GM21529 (cell line): ENCODE measurements at regions not wholly inside any gene's neighbourhood (a gene's known extent, or its start where the extent isn't known, plus 50 kb on each side); places are given as distances from the start of the nearest gene placed in this dataset.
"Not testable (repeated sequence)": the region's sequence is repeated elsewhere in the genome, so short reads cannot be mapped to it uniquely, and the experiment has no call there.

ENCODE experiments used
- ATAC-seq: cut with Tn5 transposase; IDR thresholded peaks from one replicate; pipeline ENCODE4 v1.9.1; 2021; ENCODE audit not compliant: unreplicated experiment

- ATAC-seq = not testable (repeated sequence)
Observed at GRCh38 chr18:68153821-68154220, 561.1 kb downstream of the TMX3 start.

GRCh38 chr18:68152770-68153169, 562.1 kb downstream of the TMX3 start:
- ATAC-seq = no peak

- no peak for ATAC-seq
Observed at GRCh38 chr18:68150961-68151360, 563.9 kb downstream of the TMX3 start.

GRCh38 chr18:68148863-68149262, 566.0 kb downstream of the TMX3 start:
- ATAC-seq = no peak

- no peak for ATAC-seq
Observed at GRCh38 chr18:68147728-68148127, 567.2 kb downstream of the TMX3 start.

- no peak for ATAC-seq
Observed at GRCh38 chr18:68121826-68122225, 593.1 kb downstream of the TMX3 start.

- no peak for ATAC-seq
Observed at GRCh38 chr18:68121308-68121707, 593.6 kb downstream of the TMX3 start.

- no peak for ATAC-seq
Observed at GRCh38 chr18:68114989-68115388, 598.5 kb upstream of the DSEL start.

GRCh38 chr18:68104036-68104435, 587.5 kb upstream of the DSEL start:
- ATAC-seq = no peak

GRCh38 chr18:68103561-68103960, 587.0 kb upstream of the DSEL start:
- no peak for ATAC-seq

- no peak for ATAC-seq
Observed at GRCh38 chr18:68102117-68102516, 585.6 kb upstream of the DSEL start.

GRCh38 chr18:68098655-68099054, 582.1 kb upstream of the DSEL start:
- ATAC-seq = no peak

- ATAC-seq = no peak
Observed at GRCh38 chr18:68086481-68086880, 570.0 kb upstream of the DSEL start.

- ATAC-seq = no peak
Observed at GRCh38 chr18:68085251-68085650, 568.7 kb upstream of the DSEL start.

GRCh38 chr18:68083776-68084175, 567.3 kb upstream of the DSEL start:
- ATAC-seq = no peak

- ATAC-seq = no peak
Observed at GRCh38 chr18:68083131-68083530, 566.6 kb upstream of the DSEL start.

GRCh38 chr18:68072744-68073143, 556.2 kb upstream of the DSEL start:
- no peak for ATAC-seq

- ATAC-seq = no peak
Observed at GRCh38 chr18:68060871-68061270, 544.4 kb upstream of the DSEL start.

- no peak for ATAC-seq
Observed at GRCh38 chr18:68056936-68057335, 540.4 kb upstream of the DSEL start.

- ATAC-seq = no peak
Observed at GRCh38 chr18:68054669-68055068, 538.1 kb upstream of the DSEL start.

- no peak for ATAC-seq
Observed at GRCh38 chr18:68053290-68053689, 536.8 kb upstream of the DSEL start.

GRCh38 chr18:68041327-68041726, 524.8 kb upstream of the DSEL start:
- no peak for ATAC-seq

GRCh38 chr18:68040198-68040597, 523.7 kb upstream of the DSEL start:
- no peak for ATAC-seq
